GM12874 (cell line): ENCODE measurements at regions not wholly inside any gene's neighbourhood (a gene's known extent, or its start where the extent isn't known, plus 50 kb on each side); places are given as distances from the start of the nearest gene placed in this dataset.

ENCODE experiments used
- CTCF ChIP-seq: IDR thresholded peaks from 2 replicates; pipeline ENCODE4 v1.5.1; 2011; ENCODE audit warnings: low read depth, mild to moderate bottlenecking, control low read depth, low read length, moderate library complexity; ENCODE audit not compliant: insufficient read depth

- no peak for TF ChIP-seq CTCF
Measured at GRCh38 chr4:55269995-55270394, 76.0 kb upstream of the SRD5A3 start.

GRCh38 chr4:55270481-55270880, 75.6 kb upstream of the SRD5A3 start:
- no peak for TF ChIP-seq CTCF

- no peak for TF ChIP-seq CTCF
Measured at GRCh38 chr4:55272102-55272501, 73.9 kb upstream of the SRD5A3 start.

- TF ChIP-seq CTCF: no peak
Measured at GRCh38 chr4:55272589-55272988, 73.5 kb upstream of the SRD5A3 start.

- no peak for TF ChIP-seq CTCF
Measured at GRCh38 chr4:55277011-55277410, 69.0 kb upstream of the SRD5A3 start.

GRCh38 chr4:55278316-55278715, 67.7 kb upstream of the SRD5A3 start:
- no peak for TF ChIP-seq CTCF

GRCh38 chr4:55284331-55284730, 61.7 kb upstream of the SRD5A3 start:
- no peak for TF ChIP-seq CTCF

GRCh38 chr4:55291227-55291640, 54.8 kb upstream of the SRD5A3 start:
- TF ChIP-seq CTCF: no peak
